Astrocyte (in vitro differentiated cells and primary cell): ENCODE measurements at regions not wholly inside any gene's neighbourhood (a gene's known extent, or its start where the extent isn't known, plus 50 kb on each side); places are given as distances from the start of the nearest gene placed in this dataset.
"Not testable (repeated sequence)": the region's sequence is repeated elsewhere in the genome, so short reads cannot be mapped to it uniquely, and the experiment has no call there.

ENCODE experiments used
- DNase-seq: peaks from one replicate; pipeline ENCODE4 v3.0.0-alpha.2; 2010; ENCODE audit warnings: low read depth
- FAIRE-seq: peaks from 2 replicates; lab custom pipeline; 2011; peaks lifted over from hg19 to GRCh38; lab: Jason Lieb, UNC
- H2AFZ ChIP-seq: 2 replicates; pipeline ENCODE4 v1.6.0; 2012; ENCODE audit warnings: low read depth, low read length, inconsistent platforms
- H3K27ac ChIP-seq: 2 replicates; pipeline ENCODE4 v1.5.1; 2011; ENCODE audit warnings: low read depth, low read length, inconsistent platforms
- H3K27me3 ChIP-seq: 2 replicates; pipeline ENCODE4 v1.6.0; 2011; ENCODE audit warnings: low read length, inconsistent platforms; ENCODE audit not compliant: insufficient read depth
- H3K36me3 ChIP-seq: 2 replicates; pipeline ENCODE4 v1.5.1; 2011; ENCODE audit warnings: low read length, inconsistent platforms; ENCODE audit not compliant: insufficient read depth
- H3K4me1 ChIP-seq: 2 replicates; pipeline ENCODE4 v1.5.1; 2011; ENCODE audit warnings: low read length, inconsistent platforms; ENCODE audit not compliant: insufficient read depth
- H3K4me2 ChIP-seq: 2 replicates; pipeline ENCODE4 v1.6.0; 2012; ENCODE audit warnings: low read length, inconsistent platforms
- H3K4me3 ChIP-seq: 2 replicates; pipeline ENCODE4 v1.5.1; 2011; ENCODE audit warnings: low read depth, mild to moderate bottlenecking, low read length, inconsistent platforms; ENCODE audit not compliant: insufficient read depth
- H3K79me2 ChIP-seq: 2 replicates; pipeline ENCODE4 v1.6.0; 2012; ENCODE audit warnings: mild to moderate bottlenecking, low read length, inconsistent platforms; ENCODE audit not compliant: insufficient read depth
- H3K9ac ChIP-seq: 2 replicates; pipeline ENCODE4 v1.6.0; 2012; ENCODE audit warnings: mild to moderate bottlenecking, low read length, inconsistent platforms
- H3K9me3 ChIP-seq: 2 replicates; pipeline ENCODE4 v1.5.1; 2012; ENCODE audit warnings: low read depth, mild to moderate bottlenecking, low read length, inconsistent platforms; ENCODE audit not compliant: insufficient read depth
- H4K20me1 ChIP-seq: 2 replicates; pipeline ENCODE4 v1.6.0; 2012; ENCODE audit warnings: low read length, inconsistent platforms; ENCODE audit not compliant: insufficient read depth
- H3K27ac Mint-ChIP-seq: one replicate; pipeline ENCODE4 v1.8.0; 2021; ENCODE audit warnings: mild to moderate bottlenecking, mixed read lengths; ENCODE audit not compliant: unreplicated experiment
- H3K27me3 Mint-ChIP-seq: one replicate; pipeline ENCODE4 v1.8.0; 2021; ENCODE audit warnings: low read depth, mixed read lengths; ENCODE audit not compliant: unreplicated experiment
- H3K36me3 Mint-ChIP-seq: one replicate; pipeline ENCODE4 v1.8.0; 2021; ENCODE audit warnings: low read depth, mixed read lengths; ENCODE audit not compliant: unreplicated experiment
- H3K4me1 Mint-ChIP-seq: one replicate; pipeline ENCODE4 v1.8.0; 2021; ENCODE audit warnings: low read depth, mixed read lengths; ENCODE audit not compliant: unreplicated experiment
- H3K4me3 Mint-ChIP-seq: one replicate; pipeline ENCODE4 v1.8.0; 2021; ENCODE audit warnings: mild to moderate bottlenecking, moderate library complexity, mixed read lengths; ENCODE audit not compliant: unreplicated experiment
- H3K9me3 Mint-ChIP-seq: one replicate; pipeline ENCODE4 v1.8.0; 2021; ENCODE audit warnings: mild to moderate bottlenecking, mixed read lengths; ENCODE audit not compliant: unreplicated experiment
- CTCF ChIP-seq: IDR thresholded peaks from 2 replicates; pipeline ENCODE4 v1.5.1; 2011; ENCODE audit warnings: low read depth, mild to moderate bottlenecking, inconsistent platforms, low read length, moderate library complexity; ENCODE audit not compliant: insufficient read depth
- EZH2 ChIP-seq: IDR thresholded peaks from 2 replicates; pipeline ENCODE4 v1.6.1; 2012; ENCODE audit warnings: mild to moderate bottlenecking, low read length, inconsistent platforms; ENCODE audit not compliant: insufficient read depth

GRCh38 chr5:116718317-116718716 lies 143.7 kb upstream of the SEMA6A start:
- no peak overlapping the region for H3K4me2 ChIP-seq
- H3K27ac ChIP-seq, result no peak overlapping the region
- no peak overlapping the region for H3K4me3 ChIP-seq
- H3K27ac Mint-ChIP-seq, result no peak overlapping the region
- H3K9ac ChIP-seq, result no peak overlapping the region
- H3K9me3 ChIP-seq, result no peaks in the 10 kb centered on the region
- H2AFZ ChIP-seq, result no peak overlapping the region
- H3K36me3 ChIP-seq, result no peaks in the 10 kb centered on the region
- no peak for TF ChIP-seq EZH2
- no peak for TF ChIP-seq CTCF
- H3K79me2 ChIP-seq, result no peaks in the 10 kb centered on the region
- no peak overlapping the region for H3K4me3 Mint-ChIP-seq
- peaks cover 4% of the 10 kb centered on the region for H3K9me3 Mint-ChIP-seq
- H3K4me1 ChIP-seq, result no peaks in the 10 kb centered on the region
- no peaks in the 10 kb centered on the region for H3K27me3 ChIP-seq
- no peaks in the 10 kb centered on the region for H3K4me1 Mint-ChIP-seq
- H4K20me1 ChIP-seq, result no peaks in the 10 kb centered on the region
- DNase-seq (no peak), FAIRE-seq (no peak)
- no peaks in the 10 kb centered on the region for H3K27me3 Mint-ChIP-seq
- no peaks in the 10 kb centered on the region for H3K36me3 Mint-ChIP-seq

DNA sequence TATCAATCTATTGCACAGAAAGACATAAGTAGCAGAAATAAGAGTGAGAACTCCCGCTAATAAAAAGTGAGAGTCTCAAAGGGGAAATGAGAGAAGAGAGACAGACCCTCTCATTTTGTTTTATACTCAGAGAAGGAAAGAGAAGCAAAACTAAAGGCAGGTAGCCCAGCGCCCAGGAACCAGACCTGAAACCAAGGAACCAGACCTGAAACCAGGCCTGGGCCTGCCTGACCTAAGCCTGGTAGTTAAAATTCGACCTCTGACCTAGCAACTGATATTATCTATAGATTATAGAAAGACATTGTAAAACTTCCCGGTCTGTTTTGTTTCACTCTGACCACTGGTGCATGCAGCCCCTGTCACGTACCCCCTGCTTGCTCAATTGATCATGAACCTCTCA lies 134.5 kb upstream of the SEMA6A start:
- no peaks in the 10 kb centered on the region for H3K4me1 ChIP-seq
- no peaks in the 10 kb centered on the region for H3K27me3 ChIP-seq
- no peaks in the 10 kb centered on the region for H3K9me3 ChIP-seq
- H3K4me1 Mint-ChIP-seq, result no peaks in the 10 kb centered on the region
- no peaks in the 10 kb centered on the region for H3K36me3 Mint-ChIP-seq
- no peak overlapping the region for H3K27ac ChIP-seq
- H3K9me3 Mint-ChIP-seq, result no peaks in the 10 kb centered on the region
- no peak overlapping the region for H3K4me2 ChIP-seq
- TF ChIP-seq CTCF, result no peak
- TF ChIP-seq EZH2, result no peak
- H3K79me2 ChIP-seq, result no peaks in the 10 kb centered on the region
- no peak overlapping the region for H2AFZ ChIP-seq
- no peak overlapping the region for H3K4me3 ChIP-seq
- H4K20me1 ChIP-seq, result no peaks in the 10 kb centered on the region
- H3K4me3 Mint-ChIP-seq, result no peak overlapping the region
- no peak overlapping the region for H3K27ac Mint-ChIP-seq
- no peaks in the 10 kb centered on the region for H3K36me3 ChIP-seq
- DNase-seq, result no peak
- no peak for FAIRE-seq
- H3K9ac ChIP-seq, result no peak overlapping the region
- no peaks in the 10 kb centered on the region for H3K27me3 Mint-ChIP-seq

DNA sequence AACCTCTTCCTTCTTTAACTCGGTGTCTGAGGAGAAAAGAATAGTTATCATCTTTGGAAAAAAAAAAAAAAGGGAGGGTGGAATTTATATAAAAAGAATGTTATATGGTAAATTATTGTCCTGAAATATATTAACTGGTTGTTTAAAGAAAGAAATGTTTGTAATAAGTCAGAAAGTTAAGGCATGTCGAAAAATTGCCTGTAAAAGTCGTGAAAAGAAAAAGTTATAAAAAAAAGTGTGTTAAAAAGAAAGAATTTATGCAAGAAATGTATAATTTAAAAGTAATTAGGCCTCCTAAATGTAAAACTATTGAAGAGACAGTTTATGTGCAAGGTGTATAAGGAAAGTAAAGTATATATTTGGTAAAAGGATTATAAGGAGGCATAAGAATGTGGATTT lies 130.5 kb upstream of the SEMA6A start:
- H3K27me3 ChIP-seq, H3K4me3 Mint-ChIP-seq, H4K20me1 ChIP-seq, H3K36me3 ChIP-seq, H3K4me2 ChIP-seq, DNase-seq, H3K9me3 ChIP-seq, H3K36me3 Mint-ChIP-seq, H3K79me2 ChIP-seq, H3K4me3 ChIP-seq, H3K9me3 Mint-ChIP-seq, H3K27ac ChIP-seq, H3K9ac ChIP-seq, H3K4me1 Mint-ChIP-seq, FAIRE-seq, H3K4me1 ChIP-seq, H3K27ac Mint-ChIP-seq, H2AFZ ChIP-seq, H3K27me3 Mint-ChIP-seq: not testable (repeated sequence)
